SU-DHL-6 (cell line): ENCODE measurements at regions not wholly inside any gene's neighbourhood (a gene's known extent, or its start where the extent isn't known, plus 50 kb on each side); places are given as distances from the start of the nearest gene placed in this dataset.

Experiments used
- EZH2phosphoT487 ChIP-seq: fragments of 200-600 bp; sonication (generic), shearing (Covaris generic); conservative IDR thresholded peaks from 2 replicates; pipeline ENCODE4 v1.6.1; 2018; ENCODE audit warnings: mild to moderate bottlenecking, antibody characterized with exemption, low read length, moderate library complexity, mixed read lengths
- TF ChIP-seq, protein P1 (sequence below): fragments of 200-600 bp; sonication (generic); IDR thresholded peaks from one replicate; pipeline ENCODE4 v1.5.1; 2017; ENCODE audit warnings: antibody characterized with exemption, mild to moderate bottlenecking, low read length, moderate library complexity; ENCODE audit not compliant: insufficient read depth, poor library complexity, severe bottlenecking

DNA sequence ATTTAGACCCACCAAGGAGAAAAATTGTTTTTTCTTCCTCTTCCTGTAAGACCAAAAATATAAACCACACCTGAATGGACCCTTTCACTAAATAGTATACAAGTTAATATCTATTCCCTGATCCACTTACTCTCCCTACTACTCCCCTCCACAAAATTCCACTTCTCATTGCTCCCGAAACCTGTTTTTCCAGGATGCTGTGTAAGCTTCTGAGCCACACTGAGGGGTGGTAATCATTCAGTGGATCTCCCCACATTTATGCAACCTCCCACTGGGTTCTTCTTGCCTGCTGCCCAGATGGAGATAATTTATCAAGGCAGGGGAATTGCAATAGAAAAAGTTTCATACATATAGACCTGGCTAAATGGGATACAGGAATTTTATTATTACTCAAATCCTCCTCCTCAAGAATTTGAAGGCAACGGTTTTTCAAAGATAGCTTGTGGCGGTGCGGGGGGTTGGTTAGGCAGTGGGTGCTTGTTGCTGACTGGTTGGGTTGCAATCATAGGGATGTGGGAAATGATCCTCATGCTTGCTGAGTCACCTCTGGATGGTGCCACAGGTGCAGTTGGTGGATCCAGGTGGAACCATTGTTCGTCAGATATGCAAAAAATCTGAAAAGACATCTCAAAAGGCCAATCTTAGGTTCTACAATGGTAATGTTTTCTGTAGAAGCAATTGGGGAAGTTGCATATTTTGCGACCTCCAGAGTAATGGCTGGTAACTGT is 970.3 kb downstream of the CNTNAP5 start:
- TF ChIP-seq, protein P1, sequence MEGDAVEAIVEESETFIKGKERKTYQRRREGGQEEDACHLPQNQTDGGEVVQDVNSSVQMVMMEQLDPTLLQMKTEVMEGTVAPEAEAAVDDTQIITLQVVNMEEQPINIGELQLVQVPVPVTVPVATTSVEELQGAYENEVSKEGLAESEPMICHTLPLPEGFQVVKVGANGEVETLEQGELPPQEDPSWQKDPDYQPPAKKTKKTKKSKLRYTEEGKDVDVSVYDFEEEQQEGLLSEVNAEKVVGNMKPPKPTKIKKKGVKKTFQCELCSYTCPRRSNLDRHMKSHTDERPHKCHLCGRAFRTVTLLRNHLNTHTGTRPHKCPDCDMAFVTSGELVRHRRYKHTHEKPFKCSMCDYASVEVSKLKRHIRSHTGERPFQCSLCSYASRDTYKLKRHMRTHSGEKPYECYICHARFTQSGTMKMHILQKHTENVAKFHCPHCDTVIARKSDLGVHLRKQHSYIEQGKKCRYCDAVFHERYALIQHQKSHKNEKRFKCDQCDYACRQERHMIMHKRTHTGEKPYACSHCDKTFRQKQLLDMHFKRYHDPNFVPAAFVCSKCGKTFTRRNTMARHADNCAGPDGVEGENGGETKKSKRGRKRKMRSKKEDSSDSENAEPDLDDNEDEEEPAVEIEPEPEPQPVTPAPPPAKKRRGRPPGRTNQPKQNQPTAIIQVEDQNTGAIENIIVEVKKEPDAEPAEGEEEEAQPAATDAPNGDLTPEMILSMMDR = no peak
- no peak for TF ChIP-seq EZH2phosphoT487
